Tibial nerve (tissue), 4 donors: ENCODE measurements at regions not wholly inside any gene's neighbourhood (a gene's known extent, or its start where the extent isn't known, plus 50 kb on each side); places are given as distances from the start of the nearest gene placed in this dataset.

ENCODE experiments used
- CTCF ChIP-seq, 5 experiments: fragments of 200-600 bp in 3 of 5; fragments of 450-650 bp in 2 of 5; sonication (generic) in 3 of 5; IDR thresholded peaks; one replicate each; pipeline ENCODE4 v1.5.1; 2016 to 2019; ENCODE audit warnings: antibody characterized with exemption in 5 of 5, mild to moderate bottlenecking in 3 of 5, moderate library complexity in 2 of 5
- EP300 ChIP-seq, 2 donors: sonication (generic); formaldehyde crosslinking; IDR thresholded peaks; one replicate each; pipeline ENCODE4 v1.6.1; 2017; ENCODE audit warnings: antibody characterized with exemption in 2 of 2, mild to moderate bottlenecking in 1 of 2

GRCh38 chrX:68930542-68931317 lies 101.9 kb downstream of the EFNB1 start:
- TF ChIP-seq CTCF (IDR thresholded peaks at IDR 0.05) (no peak), EP300 (IDR thresholded peaks at IDR 0.05) (no peak)
